Activated CD8-positive, alpha-beta T cell treated with anti-CD3 and anti-CD28 coated beads, Interleukin-2, amount 10 ng/mL, durations not matched to agents 7 days and 5 days (primary cell): ENCODE measurements at regions not wholly inside any gene's neighbourhood (a gene's known extent, or its start where the extent isn't known, plus 50 kb on each side); places are given as distances from the start of the nearest gene placed in this dataset.

Experiments
- ATAC-seq: fragments of 150-1000 bp; cut with Tn5 transposase; one replicate; pipeline ENCODE4 v1.10.0; 2021; ENCODE audit warnings: moderate library complexity
- CTCF ChIA-PET: fragments of 350-600 bp; sonication (Branson Sonifier 250); formaldehyde crosslinking; loops from one replicate; lab custom pipeline; 2021; ENCODE audit warnings: antibody characterized with exemption; lab: Charles Lee
- POLR2A ChIA-PET: fragments of 350-600 bp; sonication (Branson Sonifier 250); formaldehyde crosslinking; loops from one replicate; lab custom pipeline; 2021; ENCODE audit warnings: antibody characterized with exemption; lab: Charles Lee
- DNase-seq: peaks from one replicate; pipeline ENCODE4 v3.0.0-alpha.2; 2020
- H3K27ac Mint-ChIP-seq: one replicate; pipeline ENCODE4 v1.8.0; 2021; ENCODE audit warnings: mild to moderate bottlenecking, mixed read lengths
- H3K27me3 Mint-ChIP-seq: one replicate; pipeline ENCODE4 v1.8.0; 2021; ENCODE audit warnings: low read depth, mixed read lengths
- H3K36me3 Mint-ChIP-seq: one replicate; pipeline ENCODE4 v1.8.0; 2021; ENCODE audit warnings: low read depth, mixed read lengths
- H3K4me1 Mint-ChIP-seq: one replicate; pipeline ENCODE4 v1.8.0; 2021; ENCODE audit warnings: low read depth, mixed read lengths
- H3K4me3 Mint-ChIP-seq: one replicate; pipeline ENCODE4 v1.8.0; 2021; ENCODE audit warnings: mild to moderate bottlenecking, mixed read lengths
- H3K9me3 Mint-ChIP-seq: one replicate; pipeline ENCODE4 v1.8.0; 2022; ENCODE audit warnings: mixed read lengths; ENCODE audit not compliant: insufficient read depth

GRCh38 chr16:72384651-72385050 lies 212.7 kb upstream of the PMFBP1 start:
- no peak overlapping the region for H3K27ac Mint-ChIP-seq
- DNase-seq (no peak), ATAC-seq (no peak)
- no peaks in the 10 kb centered on the region for H3K4me1 Mint-ChIP-seq
- CTCF ChIA-PET = no interaction called here
- no peak overlapping the region for H3K4me3 Mint-ChIP-seq
- POLR2A ChIA-PET = no interaction called here
- H3K9me3 Mint-ChIP-seq = peaks cover 21% of the 10 kb centered on the region
- H3K27me3 Mint-ChIP-seq = no peaks in the 10 kb centered on the region
- peaks cover 13% of the 10 kb centered on the region for H3K36me3 Mint-ChIP-seq

GRCh38 chr16:72380283-72380682 lies 208.3 kb upstream of the PMFBP1 start:
- H3K4me1 Mint-ChIP-seq = no peaks in the 10 kb centered on the region
- no peak for ATAC-seq
- H3K27ac Mint-ChIP-seq = no peak overlapping the region
- H3K4me3 Mint-ChIP-seq = no peak overlapping the region
- POLR2A ChIA-PET = no interaction called here
- CTCF ChIA-PET = interaction anchor here (2.0 kb wide), 1 partner anchor 19 kb away, joined by 11 read pairs; no protein-coding TSS in a partner anchor
- no peaks in the 10 kb centered on the region for H3K27me3 Mint-ChIP-seq
- DNase-seq = no peak
- H3K36me3 Mint-ChIP-seq = peaks cover 2% of the 10 kb centered on the region
- peaks cover 8% of the 10 kb centered on the region for H3K9me3 Mint-ChIP-seq

GRCh38 chr16:72373201-72373600 lies 201.2 kb upstream of the PMFBP1 start:
- CTCF ChIA-PET = no interaction called here
- Mint-ChIP-seq H3K4me1 (no peaks in the 10 kb centered on the region), H3K9me3 (no peaks in the 10 kb centered on the region), H3K4me3 (no peak overlapping the region), H3K27ac (no peak overlapping the region), H3K36me3 (peaks cover 2% of the 10 kb centered on the region), H3K27me3 (no peaks in the 10 kb centered on the region)
- no peak for DNase-seq
- no peak for ATAC-seq
- POLR2A ChIA-PET = no interaction called here

- Mint-ChIP-seq H3K4me3 (no peak overlapping the region), H3K27ac (no peak overlapping the region), H3K36me3 (peaks cover 2% of the 10 kb centered on the region), H3K4me1 (no peaks in the 10 kb centered on the region), H3K27me3 (no peaks in the 10 kb centered on the region), H3K9me3 (no peaks in the 10 kb centered on the region)
- ATAC-seq = no peak
- DNase-seq = no peak
- ChIA-PET CTCF (interaction anchor here (0.6 to 1.1 kb wide), 2 partner anchors 9 to 28 kb away, joined by 3 read pairs; no protein-coding TSS in a partner anchor), POLR2A (no interaction called here)
Observed at GRCh38 chr16:72372087-72373045, 200.4 kb upstream of the PMFBP1 start.

- ATAC-seq (no peak), DNase-seq (no peak)
- no peak overlapping the region for H3K27ac Mint-ChIP-seq
- no peaks in the 10 kb centered on the region for H3K9me3 Mint-ChIP-seq
- H3K36me3 Mint-ChIP-seq = peaks cover 2% of the 10 kb centered on the region
- ChIA-PET POLR2A (no interaction called here), CTCF (interaction anchor here (1.1 kb wide), 1 partner anchor 29 kb away, joined by 3 read pairs; no protein-coding TSS in a partner anchor)
- no peaks in the 10 kb centered on the region for H3K27me3 Mint-ChIP-seq
- H3K4me1 Mint-ChIP-seq = no peaks in the 10 kb centered on the region
- no peak overlapping the region for H3K4me3 Mint-ChIP-seq
Observed at GRCh38 chr16:72371307-72372086, 199.5 kb upstream of the PMFBP1 start.

GRCh38 chr16:72369274-72369673 lies 197.3 kb upstream of the PMFBP1 start:
- POLR2A ChIA-PET = no interaction called here
- Mint-ChIP-seq H3K9me3 (peaks cover 6% of the 10 kb centered on the region), H3K27me3 (no peaks in the 10 kb centered on the region), H3K4me1 (no peaks in the 10 kb centered on the region), H3K36me3 (peaks cover 2% of the 10 kb centered on the region), H3K4me3 (no peak overlapping the region), H3K27ac (no peak overlapping the region)
- DNase-seq (no peak), ATAC-seq (no peak)
- CTCF ChIA-PET = no interaction called here

GRCh38 chr16:72367851-72368250 lies 195.9 kb upstream of the PMFBP1 start:
- Mint-ChIP-seq H3K4me1 (no peaks in the 10 kb centered on the region), H3K27ac (no peak overlapping the region), H3K9me3 (peaks cover 6% of the 10 kb centered on the region), H3K4me3 (no peak overlapping the region), H3K36me3 (peaks cover 2% of the 10 kb centered on the region), H3K27me3 (no peaks in the 10 kb centered on the region)
- ATAC-seq (no peak), DNase-seq (no peak)
- POLR2A ChIA-PET = no interaction called here
- CTCF ChIA-PET = interaction anchor here (1.5 kb wide), 1 partner anchor 32 kb away, joined by 3 read pairs; no protein-coding TSS in a partner anchor

- H3K27ac Mint-ChIP-seq = no peak overlapping the region
- ATAC-seq = no peak
- ChIA-PET CTCF (no interaction called here), POLR2A (no interaction called here)
- H3K4me3 Mint-ChIP-seq = no peak overlapping the region
- no peaks in the 10 kb centered on the region for H3K4me1 Mint-ChIP-seq
- H3K27me3 Mint-ChIP-seq = no peaks in the 10 kb centered on the region
- H3K36me3 Mint-ChIP-seq = no peaks in the 10 kb centered on the region
- peaks cover 6% of the 10 kb centered on the region for H3K9me3 Mint-ChIP-seq
- DNase-seq = no peak
Observed at GRCh38 chr16:72362973-72363372, 191.0 kb upstream of the PMFBP1 start.

GRCh38 chr16:72362476-72362875 lies 190.5 kb upstream of the PMFBP1 start:
- Mint-ChIP-seq H3K36me3 (no peaks in the 10 kb centered on the region), H3K9me3 (peaks cover 6% of the 10 kb centered on the region)
- POLR2A ChIA-PET = no interaction called here

GRCh38 chr16:72357910-72358309 lies 186.0 kb upstream of the PMFBP1 start:
- ATAC-seq (no peak), DNase-seq (no peak)
- no peaks in the 10 kb centered on the region for H3K36me3 Mint-ChIP-seq
- POLR2A ChIA-PET = no interaction called here
- no peaks in the 10 kb centered on the region for H3K27me3 Mint-ChIP-seq
- CTCF ChIA-PET = no interaction called here
- H3K27ac Mint-ChIP-seq = no peak overlapping the region
- no peaks in the 10 kb centered on the region for H3K4me1 Mint-ChIP-seq
- no peak overlapping the region for H3K4me3 Mint-ChIP-seq
- no peaks in the 10 kb centered on the region for H3K9me3 Mint-ChIP-seq

More at GRCh38 chr16:72362476-72362875, 190.5 kb upstream of the PMFBP1 start:
- no peak overlapping the region for H3K27ac Mint-ChIP-seq
- no peaks in the 10 kb centered on the region for H3K27me3 Mint-ChIP-seq
- ATAC-seq = no peak
- H3K4me1 Mint-ChIP-seq = no peaks in the 10 kb centered on the region
- H3K4me3 Mint-ChIP-seq = no peak overlapping the region
- CTCF ChIA-PET = no interaction called here
- DNase-seq = no peak

- POLR2A ChIA-PET = no interaction called here
- Mint-ChIP-seq H3K4me3 (no peak overlapping the region), H3K27ac (no peak overlapping the region), H3K9me3 (no peaks in the 10 kb centered on the region), H3K27me3 (no peaks in the 10 kb centered on the region), H3K4me1 (no peaks in the 10 kb centered on the region), H3K36me3 (no peaks in the 10 kb centered on the region)
- no peak for ATAC-seq
- no peak for DNase-seq
- CTCF ChIA-PET = no interaction called here
Observed at GRCh38 chr16:72355561-72355960, 183.6 kb upstream of the PMFBP1 start.

- Mint-ChIP-seq H3K4me1 (no peaks in the 10 kb centered on the region), H3K27ac (no peak overlapping the region), H3K4me3 (no peak overlapping the region), H3K36me3 (no peaks in the 10 kb centered on the region), H3K9me3 (no peaks in the 10 kb centered on the region), H3K27me3 (no peaks in the 10 kb centered on the region)
- CTCF ChIA-PET = no interaction called here
- POLR2A ChIA-PET = no interaction called here
- no peak for ATAC-seq
- DNase-seq = no peak
Observed at GRCh38 chr16:72349719-72350118, 177.8 kb upstream of the PMFBP1 start.
